ENCODE measurements at regions not wholly inside any gene's neighbourhood (a gene's known extent, or its start where the extent isn't known, plus 50 kb on each side); places are given as distances from the start of the nearest gene placed in this dataset.

- no peak overlapping the region for H3K4me3 ChIP-seq (ENCODE audit: low read length, poor library complexity, severe bottlenecking)
- H3K27me3 ChIP-seq (ENCODE audit: insufficient read depth, low read length, poor library complexity, severe bottlenecking) = no peaks in the 10 kb centered on the region
- H3K9me2 ChIP-seq (replicated peaks; ENCODE audit: low read depth, low read length) = no peaks in the 10 kb centered on the region
- no peak overlapping the region for H2AFZ ChIP-seq (ENCODE audit: low read length)
- peaks cover under 1% of the 10 kb centered on the region; the same call in 1 of the 2 replicates for H3K9me3 ChIP-seq (ENCODE audit: insufficient read depth, low read depth, low read length)
- no peak for TF ChIP-seq CTCF (conservative IDR thresholded peaks at IDR 0.05; ENCODE audit: low read length)
- TF ChIP-seq EZH2phosphoT487 (IDR thresholded peaks at IDR 0.05; ENCODE audit: borderline replicate concordance) = no peak
- H3K4me2 ChIP-seq (ENCODE audit: low read depth, low read length, poor library complexity, severe bottlenecking) = no peak overlapping the region
- H4K20me1 ChIP-seq (ENCODE audit: insufficient read depth, low read length, poor library complexity, severe bottlenecking) = no peaks in the 10 kb centered on the region
- H3K79me2 ChIP-seq (ENCODE audit: insufficient read depth, low read length) = no peaks in the 10 kb centered on the region
- 0 out of 2 replicates have a peak, but pooled peaks cover 7% of the 10 kb centered on the region for H3F3A ChIP-seq (ENCODE audit: low read depth)
- H3K36me3 ChIP-seq (ENCODE audit: insufficient read depth, low read length) = no peaks in the 10 kb centered on the region
- H3K9ac ChIP-seq (ENCODE audit: low read depth, low read length, poor library complexity, severe bottlenecking) = no peak overlapping the region
- peaks cover 20% of the 10 kb centered on the region for H3K4me1 ChIP-seq (ENCODE audit: insufficient read depth, low read length, poor library complexity, severe bottlenecking)
Observed at GRCh38 chr6:138719744-138720143, 53.8 kb upstream of the CCDC28A start.

- Histone ChIP-seq H3K9me3 (ENCODE audit: insufficient read depth, low read depth, low read length) (no peaks in the 10 kb centered on the region), H3K9ac (ENCODE audit: low read depth, low read length, poor library complexity, severe bottlenecking) (no peak overlapping the region), H2AFZ (ENCODE audit: low read length) (peak overlapping the region; percentile 34; the same call in 1 of the 2 replicates), H3K4me3 (ENCODE audit: low read length, poor library complexity, severe bottlenecking) (peak overlapping the region; percentile 12), H3K36me3 (ENCODE audit: insufficient read depth, low read length) (no peaks in the 10 kb centered on the region), H3K4me1 (ENCODE audit: insufficient read depth, low read length, poor library complexity, severe bottlenecking) (peaks cover 20% of the 10 kb centered on the region), H3K4me2 (ENCODE audit: low read depth, low read length, poor library complexity, severe bottlenecking) (peak overlapping the region; percentile 45), H3F3A (ENCODE audit: low read depth) (0 out of 2 replicates have a peak, but pooled peaks cover 7% of the 10 kb centered on the region), H3K79me2 (ENCODE audit: insufficient read depth, low read length) (no peaks in the 10 kb centered on the region), H3K9me2 (replicated peaks; ENCODE audit: low read depth, low read length) (no peaks in the 10 kb centered on the region), H4K20me1 (ENCODE audit: insufficient read depth, low read length, poor library complexity, severe bottlenecking) (no peaks in the 10 kb centered on the region), H3K27me3 (ENCODE audit: insufficient read depth, low read length, poor library complexity, severe bottlenecking) (no peaks in the 10 kb centered on the region)
- TF ChIP-seq CTCF (conservative IDR thresholded peaks at IDR 0.05; ENCODE audit: low read length) (no peak), EZH2phosphoT487 (IDR thresholded peaks at IDR 0.05; ENCODE audit: borderline replicate concordance) (no peak)
Observed at GRCh38 chr6:138722425-138723371, 50.9 kb upstream of the CCDC28A start.

All from Loucy (cell line).